ENCODE measurements at regions not wholly inside any gene's neighbourhood (a gene's known extent, or its start where the extent isn't known, plus 50 kb on each side); places are given as distances from the start of the nearest gene placed in this dataset.

DNA sequence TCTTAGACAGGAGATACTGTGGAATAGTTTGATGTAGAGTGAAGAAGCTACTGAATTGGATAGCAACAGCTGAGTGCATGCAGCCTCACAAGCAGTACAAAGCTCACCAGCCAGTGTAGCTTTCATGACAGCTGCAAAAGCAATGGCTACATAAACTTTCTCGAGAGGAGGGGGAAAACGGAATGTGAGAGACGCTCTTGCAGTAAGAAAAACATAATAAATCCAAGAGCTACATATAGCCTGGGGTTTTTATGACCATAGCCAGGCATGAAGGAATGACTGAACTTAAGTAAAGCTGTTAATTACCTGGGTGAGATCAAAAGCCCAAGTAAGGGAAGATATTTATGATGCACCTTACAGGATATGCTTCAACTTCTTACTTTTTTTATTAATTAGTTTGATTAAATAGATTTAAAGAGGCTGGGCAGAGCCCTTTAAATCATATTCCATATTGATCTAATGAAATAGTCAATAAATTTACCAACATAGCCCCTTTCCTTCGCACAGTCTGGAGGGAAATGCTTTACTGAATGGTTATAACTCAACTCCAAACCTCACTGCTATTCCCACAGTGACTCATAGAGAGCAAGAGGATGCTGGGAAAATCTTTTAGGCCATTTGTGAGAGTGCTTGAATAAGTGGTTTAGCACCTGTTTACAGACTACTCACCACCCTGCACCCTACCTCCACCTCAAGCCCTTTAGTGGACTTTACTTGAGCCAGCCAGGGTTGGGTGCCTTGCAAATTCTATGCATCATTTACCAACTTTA lies 407.2 kb upstream of the CLINT1 start:
- ChIA-PET CTCF (interaction anchor here (0.5 to 1.9 kb wide), 7 partner anchors 9 to 1754 kb away, joined by 3 to 6 read pairs (median 3); no protein-coding TSS in a partner anchor), POLR2A (interaction anchor here (0.6 to 1.2 kb wide), 4 partner anchors 11 to 690 kb away, joined by 3 read pairs; no protein-coding TSS in a partner anchor)
- Mint-ChIP-seq H3K4me3 (ENCODE audit: unreplicated experiment) (no peak overlapping the region), H3K4me1 (ENCODE audit: insufficient read depth, unreplicated experiment) (no peaks in the 10 kb centered on the region), H3K36me3 (ENCODE audit: insufficient read depth, unreplicated experiment) (no peaks in the 10 kb centered on the region), H3K27me3 (ENCODE audit: insufficient read depth, unreplicated experiment) (no peaks in the 10 kb centered on the region), H3K27ac (ENCODE audit: low read depth, unreplicated experiment) (no peak overlapping the region), H3K9me3 (ENCODE audit: unreplicated experiment) (no peaks in the 10 kb centered on the region)
- intact Hi-C loops (cut with micrococcal nuclease): no loop called here
- TF ChIP-seq, protein P1, sequence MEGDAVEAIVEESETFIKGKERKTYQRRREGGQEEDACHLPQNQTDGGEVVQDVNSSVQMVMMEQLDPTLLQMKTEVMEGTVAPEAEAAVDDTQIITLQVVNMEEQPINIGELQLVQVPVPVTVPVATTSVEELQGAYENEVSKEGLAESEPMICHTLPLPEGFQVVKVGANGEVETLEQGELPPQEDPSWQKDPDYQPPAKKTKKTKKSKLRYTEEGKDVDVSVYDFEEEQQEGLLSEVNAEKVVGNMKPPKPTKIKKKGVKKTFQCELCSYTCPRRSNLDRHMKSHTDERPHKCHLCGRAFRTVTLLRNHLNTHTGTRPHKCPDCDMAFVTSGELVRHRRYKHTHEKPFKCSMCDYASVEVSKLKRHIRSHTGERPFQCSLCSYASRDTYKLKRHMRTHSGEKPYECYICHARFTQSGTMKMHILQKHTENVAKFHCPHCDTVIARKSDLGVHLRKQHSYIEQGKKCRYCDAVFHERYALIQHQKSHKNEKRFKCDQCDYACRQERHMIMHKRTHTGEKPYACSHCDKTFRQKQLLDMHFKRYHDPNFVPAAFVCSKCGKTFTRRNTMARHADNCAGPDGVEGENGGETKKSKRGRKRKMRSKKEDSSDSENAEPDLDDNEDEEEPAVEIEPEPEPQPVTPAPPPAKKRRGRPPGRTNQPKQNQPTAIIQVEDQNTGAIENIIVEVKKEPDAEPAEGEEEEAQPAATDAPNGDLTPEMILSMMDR (IDR thresholded peaks at IDR 0.05; ENCODE audit: unreplicated experiment): no peak
- no peak for DNase-seq (ENCODE audit: unreplicated experiment)
- no TSS peak for BruUV-seq (replicated peaks)

DNA sequence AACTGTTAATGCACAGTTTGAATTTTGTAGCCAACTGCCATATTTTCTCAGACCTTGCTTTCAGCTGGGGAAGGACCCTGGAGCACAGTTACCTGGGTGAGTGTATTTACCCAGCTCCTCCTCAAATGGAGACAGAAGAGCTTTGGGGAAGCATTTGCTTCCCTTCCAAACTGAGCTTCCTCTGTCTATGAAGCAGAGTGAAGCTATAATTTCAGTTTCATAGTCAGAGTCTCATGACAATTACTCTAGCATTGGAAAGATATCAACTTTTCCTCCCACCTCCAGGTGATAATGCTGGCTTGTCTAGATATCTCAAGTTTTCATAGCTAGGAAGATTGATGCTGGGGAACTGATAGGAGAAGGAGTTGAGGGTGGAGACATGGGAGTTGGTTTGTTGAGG lies 406.4 kb upstream of the CLINT1 start:
- Mint-ChIP-seq H3K4me3 (ENCODE audit: unreplicated experiment) (no peak overlapping the region), H3K27ac (ENCODE audit: low read depth, unreplicated experiment) (no peak overlapping the region), H3K36me3 (ENCODE audit: insufficient read depth, unreplicated experiment) (no peaks in the 10 kb centered on the region), H3K4me1 (ENCODE audit: insufficient read depth, unreplicated experiment) (no peaks in the 10 kb centered on the region), H3K9me3 (ENCODE audit: unreplicated experiment) (no peaks in the 10 kb centered on the region), H3K27me3 (ENCODE audit: insufficient read depth, unreplicated experiment) (no peaks in the 10 kb centered on the region)
- no peak for DNase-seq (ENCODE audit: unreplicated experiment)
- no TSS peak for BruUV-seq (replicated peaks)
- ChIA-PET POLR2A (interaction anchor here (0.6 to 1.2 kb wide), 2 partner anchors 11 to 88 kb away, joined by 3 read pairs; no protein-coding TSS in a partner anchor), CTCF (interaction anchor here (0.5 to 1.9 kb wide), 5 partner anchors 9 to 1755 kb away, joined by 3 to 6 read pairs (median 3); no protein-coding TSS in a partner anchor)
- intact Hi-C loops (cut with micrococcal nuclease): no loop called here
- TF ChIP-seq, protein P1 (IDR thresholded peaks at IDR 0.05; ENCODE audit: unreplicated experiment): no peak

DNA sequence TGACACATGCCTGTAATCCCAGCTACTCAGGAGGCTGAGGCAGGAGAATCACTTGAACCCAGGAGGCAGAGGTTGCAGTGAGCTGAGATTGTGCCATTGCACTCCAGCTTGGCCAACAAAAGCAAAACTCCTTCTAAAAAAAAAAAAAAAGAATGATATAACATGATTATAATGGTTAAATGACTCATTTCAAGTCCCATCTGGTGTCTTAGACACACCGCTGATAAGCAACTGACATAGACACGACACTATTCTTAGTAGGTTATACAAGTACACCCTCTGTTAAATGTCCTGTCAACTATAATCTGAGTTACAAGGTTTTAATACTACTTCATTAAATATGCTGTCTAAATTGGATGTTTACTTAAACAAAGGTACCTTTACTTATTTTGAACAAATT lies 405.3 kb upstream of the CLINT1 start:
- H3K27me3 Mint-ChIP-seq (ENCODE audit: insufficient read depth, unreplicated experiment): no peaks in the 10 kb centered on the region
- H3K4me3 Mint-ChIP-seq (ENCODE audit: unreplicated experiment): no peak overlapping the region
- intact Hi-C loops (cut with micrococcal nuclease): no loop called here
- no peaks in the 10 kb centered on the region for H3K4me1 Mint-ChIP-seq (ENCODE audit: insufficient read depth, unreplicated experiment)
- ChIA-PET CTCF (interaction anchor here (0.6 to 1.9 kb wide), 4 partner anchors 9 to 234 kb away, joined by 3 to 6 read pairs (median 4); no protein-coding TSS in a partner anchor), POLR2A (no interaction called here)
- no peak for DNase-seq (ENCODE audit: unreplicated experiment)
- H3K36me3 Mint-ChIP-seq (ENCODE audit: insufficient read depth, unreplicated experiment): no peaks in the 10 kb centered on the region
- TF ChIP-seq, protein P1 (IDR thresholded peaks at IDR 0.05; ENCODE audit: unreplicated experiment): no peak
- H3K9me3 Mint-ChIP-seq (ENCODE audit: unreplicated experiment): no peaks in the 10 kb centered on the region
- H3K27ac Mint-ChIP-seq (ENCODE audit: low read depth, unreplicated experiment): no peak overlapping the region
- no TSS peak for BruUV-seq (replicated peaks)

DNA sequence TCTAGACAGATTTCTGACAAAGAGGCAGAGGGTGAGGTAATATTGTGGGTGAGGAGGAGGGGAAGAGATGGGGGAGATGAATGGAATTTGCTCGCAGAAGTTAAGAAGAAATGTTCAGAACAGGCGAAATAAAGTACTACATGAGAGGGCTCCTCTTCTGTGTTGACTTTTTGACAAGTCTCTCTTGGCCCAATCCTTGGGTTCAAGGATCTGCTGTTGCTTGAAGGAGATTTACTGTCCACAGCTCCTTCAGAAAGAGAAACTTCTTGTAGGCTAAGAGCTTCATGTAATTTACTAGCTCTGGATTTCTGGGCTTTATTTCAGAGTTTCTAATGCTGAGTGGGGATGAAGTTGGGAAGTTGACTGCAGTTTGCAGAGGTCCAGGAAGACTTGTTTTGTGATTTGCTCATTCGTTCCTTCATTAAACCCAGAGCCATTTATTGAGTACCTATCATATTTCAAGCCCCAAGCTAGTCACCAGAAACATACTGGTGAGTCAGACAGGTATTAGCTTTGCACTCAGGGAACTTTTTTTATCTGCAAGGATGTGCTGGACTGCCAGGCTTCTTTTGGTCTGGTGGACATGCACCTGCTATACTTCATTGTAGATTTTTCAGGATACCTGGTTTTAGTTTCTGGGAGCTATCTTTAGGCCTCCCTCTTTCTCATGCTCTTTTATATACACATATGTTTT lies 402.9 kb upstream of the CLINT1 start:
- Mint-ChIP-seq H3K4me1 (ENCODE audit: insufficient read depth, unreplicated experiment) (no peaks in the 10 kb centered on the region), H3K27ac (ENCODE audit: low read depth, unreplicated experiment) (no peak overlapping the region), H3K4me3 (ENCODE audit: unreplicated experiment) (no peak overlapping the region), H3K36me3 (ENCODE audit: insufficient read depth, unreplicated experiment) (no peaks in the 10 kb centered on the region), H3K9me3 (ENCODE audit: unreplicated experiment) (no peaks in the 10 kb centered on the region), H3K27me3 (ENCODE audit: insufficient read depth, unreplicated experiment) (no peaks in the 10 kb centered on the region)
- BruUV-seq (replicated peaks): no TSS peak
- CTCF ChIA-PET: interaction anchor here (0.5 kb wide), 1 partner anchor 844 kb away, joined by 3 read pairs; no protein-coding TSS in a partner anchor
- TF ChIP-seq, protein P1 (IDR thresholded peaks at IDR 0.05; ENCODE audit: unreplicated experiment): no peak
- POLR2A ChIA-PET: interaction anchor here (0.5 to 0.6 kb wide), 2 partner anchors 18 to 376 kb away, joined by 3 read pairs; no protein-coding TSS in a partner anchor
- intact Hi-C loops (cut with micrococcal nuclease): no loop called here
- peak; percentile 21 for DNase-seq (ENCODE audit: unreplicated experiment)
